Vagina (tissue), 2 donors: ENCODE measurements at regions not wholly inside any gene's neighbourhood (a gene's known extent, or its start where the extent isn't known, plus 50 kb on each side); places are given as distances from the start of the nearest gene placed in this dataset.

Experiments used
- POLR2A ChIP-seq, 2 donors: fragments of 450-650 bp; IDR thresholded peaks; one replicate each; pipeline ENCODE4 v1.6.1; 2017; ENCODE audit warnings: antibody characterized with exemption in 2 of 2, mild to moderate bottlenecking in 2 of 2, moderate library complexity in 2 of 2
- POLR2AphosphoS5 ChIP-seq, 2 donors: sonication (generic); formaldehyde crosslinking; IDR thresholded peaks; one replicate each; pipeline ENCODE4 v1.9.0; 2017; ENCODE audit warnings: antibody characterized with exemption in 2 of 2, mild to moderate bottlenecking in 2 of 2, low read depth in 1 of 2; ENCODE audit not compliant: insufficient read depth in 1 of 2
- TF ChIP-seq, protein P1 (sequence below), 3 experiments: fragments of 450-650 bp in 2 of 3; fragments of 200-600 bp in 1 of 3; sonication (generic) in 1 of 3; IDR thresholded peaks; one replicate each; pipeline ENCODE4 v1.5.1; 2017 to 2019; ENCODE audit warnings: antibody characterized with exemption in 3 of 3, mild to moderate bottlenecking in 2 of 3, moderate library complexity in 2 of 3

DNA sequence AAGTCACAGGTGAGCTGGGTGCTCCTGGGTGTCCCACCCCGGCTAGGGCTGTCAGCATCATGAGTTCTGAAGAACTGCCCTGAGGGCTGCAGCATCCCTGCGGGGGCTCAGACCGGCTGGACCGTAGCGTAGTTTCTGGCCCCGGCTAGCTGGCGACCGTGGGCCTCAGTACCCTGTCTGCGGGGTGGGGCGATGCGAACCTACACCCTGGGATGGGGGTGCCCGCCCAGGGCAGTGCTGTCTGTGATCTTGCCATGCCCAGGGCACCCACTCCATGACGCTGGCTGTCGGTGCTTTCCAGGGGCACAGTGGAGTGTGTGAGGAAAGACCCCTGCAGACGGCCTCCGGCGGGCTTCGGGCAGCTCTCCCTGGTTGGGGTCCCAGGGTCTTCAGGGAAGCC lies 66.5 kb upstream of the IRX4 start:
- TF ChIP-seq POLR2A (IDR thresholded peaks at IDR 0.05) (no peak), POLR2AphosphoS5 (IDR thresholded peaks at IDR 0.05; ENCODE audit: insufficient read depth in 1 of 2, low read depth in 1 of 2) (no peak)
- TF ChIP-seq, protein P1, sequence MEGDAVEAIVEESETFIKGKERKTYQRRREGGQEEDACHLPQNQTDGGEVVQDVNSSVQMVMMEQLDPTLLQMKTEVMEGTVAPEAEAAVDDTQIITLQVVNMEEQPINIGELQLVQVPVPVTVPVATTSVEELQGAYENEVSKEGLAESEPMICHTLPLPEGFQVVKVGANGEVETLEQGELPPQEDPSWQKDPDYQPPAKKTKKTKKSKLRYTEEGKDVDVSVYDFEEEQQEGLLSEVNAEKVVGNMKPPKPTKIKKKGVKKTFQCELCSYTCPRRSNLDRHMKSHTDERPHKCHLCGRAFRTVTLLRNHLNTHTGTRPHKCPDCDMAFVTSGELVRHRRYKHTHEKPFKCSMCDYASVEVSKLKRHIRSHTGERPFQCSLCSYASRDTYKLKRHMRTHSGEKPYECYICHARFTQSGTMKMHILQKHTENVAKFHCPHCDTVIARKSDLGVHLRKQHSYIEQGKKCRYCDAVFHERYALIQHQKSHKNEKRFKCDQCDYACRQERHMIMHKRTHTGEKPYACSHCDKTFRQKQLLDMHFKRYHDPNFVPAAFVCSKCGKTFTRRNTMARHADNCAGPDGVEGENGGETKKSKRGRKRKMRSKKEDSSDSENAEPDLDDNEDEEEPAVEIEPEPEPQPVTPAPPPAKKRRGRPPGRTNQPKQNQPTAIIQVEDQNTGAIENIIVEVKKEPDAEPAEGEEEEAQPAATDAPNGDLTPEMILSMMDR (IDR thresholded peaks at IDR 0.05), result no peak
